Lung (tissue), 11 donors: ENCODE measurements at regions not wholly inside any gene's neighbourhood (a gene's known extent, or its start where the extent isn't known, plus 50 kb on each side); places are given as distances from the start of the nearest gene placed in this dataset.
A peak's percentile ranks its signal among the peaks of the same experiment; 100 is the strongest.

Source experiments
- ATAC-seq: fragments of 200-7000 bp; cut with Tn5 transposase; one replicate; pipeline ENCODE4 v1.9.1; 2020; ENCODE audit warnings: moderate number of reproducible peaks; ENCODE audit not compliant: insufficient read depth, low FRiP score
- DNase-seq, 3 donors: peaks; one replicate each; pipeline ENCODE4 v3.0.0-alpha.2; 2013 to 2017
- H3K27ac ChIP-seq, 2 donors: one replicate each; pipeline ENCODE4 v1.5.1; 2013; ENCODE audit warnings: mild to moderate bottlenecking in 2 of 2, moderate library complexity in 2 of 2, control low read depth in 1 of 2, inconsistent platforms in 1 of 2, low read depth in 1 of 2, low read length in 1 of 2
- H3K27me3 ChIP-seq, 3 donors: one replicate each; pipeline ENCODE4 v1.5.1; 2013; ENCODE audit warnings: low read length in 2 of 3; ENCODE audit not compliant: control insufficient read depth in 3 of 3, insufficient read depth in 3 of 3
- H3K36me3 ChIP-seq, 4 donors: one replicate each; pipeline ENCODE4 v1.5.1; 2013; ENCODE audit warnings: low read length in 4 of 4, mild to moderate bottlenecking in 1 of 4, moderate library complexity in 1 of 4; ENCODE audit not compliant: control insufficient read depth in 4 of 4, insufficient read depth in 4 of 4
- H3K4me1 ChIP-seq, 5 donors: one replicate each; pipeline ENCODE4 v1.5.1; 2013; ENCODE audit warnings: low read length in 5 of 5, mild to moderate bottlenecking in 2 of 5, moderate library complexity in 1 of 5; ENCODE audit not compliant: control insufficient read depth in 5 of 5, insufficient read depth in 5 of 5
- H3K4me3 ChIP-seq: one replicate; pipeline ENCODE4 v1.5.1; 2013; ENCODE audit warnings: mild to moderate bottlenecking, control low read depth, moderate library complexity
- H3K9ac ChIP-seq, 2 donors: one replicate each; pipeline ENCODE4 v1.5.1; 2013; ENCODE audit warnings: low read length in 2 of 2, control low read depth in 1 of 2; ENCODE audit not compliant: insufficient read depth in 1 of 2
- H3K9me3 ChIP-seq, 4 donors: one replicate each; pipeline ENCODE4 v1.5.1; 2013; ENCODE audit warnings: low read length in 3 of 4, mild to moderate bottlenecking in 1 of 4, moderate library complexity in 1 of 4; ENCODE audit not compliant: control insufficient read depth in 4 of 4, insufficient read depth in 3 of 4
- WGBS, 2 donors: extraction: QIAGEN DNeasy Blood & Tissue Kit; methylation state at CpG; one replicate each; pipeline ENCODE4 v1.1.7; 2013; 5-methylcytosine and 5-hydroxymethylcytosine counted together
- TF ChIP-seq, protein P1 (sequence below): IDR thresholded peaks from 2 replicates; pipeline ENCODE4 v1.5.1; 2012; ENCODE audit warnings: mild to moderate bottlenecking; ENCODE audit errors: control extremely low read depth, extremely low read depth
- donor health status: control.
- donor health status: control.
- donor health status: Bipolar disorder and iron deficiency.
- donor health status: healthy.
- donor health status: DM: yes; HTN: yes; CAD: no.

DNA sequence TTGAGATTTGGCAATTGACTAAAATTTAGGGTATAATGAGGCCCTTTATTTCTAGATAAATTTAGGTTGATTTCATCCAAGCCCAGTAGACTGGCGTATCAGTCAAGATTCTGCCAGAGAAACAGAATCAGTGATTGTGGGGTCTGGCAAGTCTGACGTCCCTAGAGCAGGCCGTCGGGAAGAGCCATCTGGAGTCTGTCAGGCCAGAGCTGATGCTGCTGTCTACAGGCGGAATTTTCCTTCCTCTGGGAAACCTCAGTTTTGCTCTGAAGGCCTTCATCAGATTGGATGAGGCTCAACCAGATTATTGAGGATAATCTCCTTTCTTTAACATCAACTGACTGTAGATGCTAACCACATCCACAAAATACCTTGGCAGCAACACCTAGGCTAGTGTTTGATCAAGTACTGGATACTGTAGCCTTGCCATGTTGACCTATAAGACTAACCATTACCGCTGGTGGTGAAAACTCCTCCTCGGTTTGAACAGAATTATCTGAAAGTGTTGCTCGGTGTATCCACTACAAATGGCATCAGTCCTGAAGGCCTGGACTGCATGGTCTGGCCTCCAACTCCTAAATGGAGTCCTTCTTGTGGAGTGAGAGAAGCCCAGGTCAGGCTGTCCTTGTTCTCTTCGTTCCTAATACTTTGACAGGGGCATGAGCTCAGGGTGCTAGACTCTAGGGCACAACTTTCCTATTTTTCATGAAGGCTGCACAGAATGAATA is 83.2 kb upstream of the ANKH start:
- Histone ChIP-seq H3K4me3 (no peak overlapping the region), H3K36me3 (no peaks in the 10 kb centered on the region), H3K27me3 (no peaks in the 10 kb centered on the region), H3K9ac (no peak overlapping the region), H3K27ac (no peak overlapping the region), H3K4me1 (no peaks in the 10 kb centered on the region), H3K9me3 (no peaks in the 10 kb centered on the region)
- DNase-seq (peak in 2 of 3 donors; percentile 19 to 26), ATAC-seq (no peak)
- 88 to 95% methylated on average over 9 of the region's 9 CpGs for WGBS, 2 donors
- TF ChIP-seq, protein P1, sequence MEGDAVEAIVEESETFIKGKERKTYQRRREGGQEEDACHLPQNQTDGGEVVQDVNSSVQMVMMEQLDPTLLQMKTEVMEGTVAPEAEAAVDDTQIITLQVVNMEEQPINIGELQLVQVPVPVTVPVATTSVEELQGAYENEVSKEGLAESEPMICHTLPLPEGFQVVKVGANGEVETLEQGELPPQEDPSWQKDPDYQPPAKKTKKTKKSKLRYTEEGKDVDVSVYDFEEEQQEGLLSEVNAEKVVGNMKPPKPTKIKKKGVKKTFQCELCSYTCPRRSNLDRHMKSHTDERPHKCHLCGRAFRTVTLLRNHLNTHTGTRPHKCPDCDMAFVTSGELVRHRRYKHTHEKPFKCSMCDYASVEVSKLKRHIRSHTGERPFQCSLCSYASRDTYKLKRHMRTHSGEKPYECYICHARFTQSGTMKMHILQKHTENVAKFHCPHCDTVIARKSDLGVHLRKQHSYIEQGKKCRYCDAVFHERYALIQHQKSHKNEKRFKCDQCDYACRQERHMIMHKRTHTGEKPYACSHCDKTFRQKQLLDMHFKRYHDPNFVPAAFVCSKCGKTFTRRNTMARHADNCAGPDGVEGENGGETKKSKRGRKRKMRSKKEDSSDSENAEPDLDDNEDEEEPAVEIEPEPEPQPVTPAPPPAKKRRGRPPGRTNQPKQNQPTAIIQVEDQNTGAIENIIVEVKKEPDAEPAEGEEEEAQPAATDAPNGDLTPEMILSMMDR = no peak

DNA sequence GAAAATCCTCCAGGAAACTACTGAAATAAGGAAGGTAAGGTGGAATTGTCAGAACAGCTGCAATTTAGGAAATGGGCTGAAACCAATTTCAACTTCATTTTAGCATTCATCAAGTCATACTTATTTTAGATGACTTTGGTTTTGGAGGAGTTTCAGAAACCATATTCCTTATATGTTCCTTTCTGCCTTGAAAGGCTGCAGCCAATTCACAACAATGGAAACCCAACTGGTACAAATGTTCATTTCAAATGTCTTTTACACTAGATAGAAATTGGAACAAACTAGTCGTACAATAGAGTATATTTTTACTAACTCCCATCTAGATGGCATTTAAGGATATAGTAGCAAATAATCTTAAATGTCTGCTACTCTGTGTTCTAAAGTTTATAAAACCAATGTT is 82.6 kb upstream of the ANKH start:
- 88 to 95% methylated on average over 1 of the region's 1 CpG for WGBS, 2 donors
- Histone ChIP-seq H3K27ac (no peak overlapping the region), H3K4me3 (no peak overlapping the region), H3K27me3 (no peaks in the 10 kb centered on the region), H3K36me3 (no peaks in the 10 kb centered on the region), H3K9me3 (no peaks in the 10 kb centered on the region), H3K4me1 (no peaks in the 10 kb centered on the region), H3K9ac (no peak overlapping the region)
- ATAC-seq (no peak), DNase-seq (no peak)
- TF ChIP-seq, protein P1 = no peak

DNA sequence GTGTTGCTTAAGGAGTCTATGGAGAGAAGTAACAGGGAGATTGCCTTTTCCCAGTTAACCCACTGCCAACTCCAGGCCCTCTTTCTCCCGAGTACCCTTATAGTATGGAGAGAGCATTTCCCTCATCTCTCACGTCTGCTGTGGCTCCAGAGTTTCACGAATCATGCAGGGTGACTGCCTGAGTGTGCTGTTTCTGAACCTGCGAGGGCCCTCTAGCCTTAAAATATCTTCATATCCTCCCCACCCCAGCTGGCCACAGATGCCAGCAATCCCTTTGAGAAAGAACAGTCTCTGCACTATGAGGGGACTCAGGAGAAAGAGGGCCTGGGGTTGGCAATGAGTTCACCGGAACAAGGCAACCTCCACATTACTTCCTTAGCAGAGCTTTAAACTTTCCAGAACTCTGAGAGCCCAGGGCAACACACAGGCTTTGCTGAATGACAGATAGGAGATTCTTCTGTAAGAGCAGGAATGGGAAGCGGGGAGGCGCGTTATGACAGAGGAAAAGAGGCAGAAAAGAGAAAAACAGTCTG is 81.6 kb upstream of the ANKH start:
- 88 to 89% methylated on average over 8 of the region's 8 CpGs for WGBS, 2 donors
- Histone ChIP-seq H3K9ac (no peak overlapping the region), H3K27ac (no peak overlapping the region), H3K9me3 (no peaks in the 10 kb centered on the region), H3K4me1 (no peaks in the 10 kb centered on the region), H3K4me3 (no peak overlapping the region), H3K36me3 (no peaks in the 10 kb centered on the region), H3K27me3 (no peaks in the 10 kb centered on the region)
- DNase-seq (no peak), ATAC-seq (no peak)
- TF ChIP-seq, protein P1 = no peak
